GM12873 (cell line): ENCODE measurements at regions not wholly inside any gene's neighbourhood (a gene's known extent, or its start where the extent isn't known, plus 50 kb on each side); places are given as distances from the start of the nearest gene placed in this dataset.

Experiments
- CTCF ChIP-seq: IDR thresholded peaks from 2 replicates; pipeline ENCODE4 v1.5.1; 2012; ENCODE audit warnings: low read depth, mild to moderate bottlenecking, moderate library complexity, low read length, control low read depth; ENCODE audit not compliant: insufficient read depth; ENCODE audit errors: missing control alignments

- no peak for TF ChIP-seq CTCF
Measured at GRCh38 chr1:98371764-98372163, 289.8 kb upstream of the SNX7 start.

GRCh38 chr1:98369463-98369862 lies 292.1 kb upstream of the SNX7 start:
- TF ChIP-seq CTCF = no peak

- TF ChIP-seq CTCF = no peak
Measured at GRCh38 chr1:98368995-98369394, 292.5 kb upstream of the SNX7 start.

GRCh38 chr1:98367426-98367825 lies 294.1 kb upstream of the SNX7 start:
- TF ChIP-seq CTCF = no peak

GRCh38 chr1:98366343-98366742 lies 295.2 kb upstream of the SNX7 start:
- TF ChIP-seq CTCF = no peak

- no peak for TF ChIP-seq CTCF
Measured at GRCh38 chr1:98364544-98364943, 297.0 kb upstream of the SNX7 start.

- TF ChIP-seq CTCF = no peak
Measured at GRCh38 chr1:98360864-98361263, 300.7 kb upstream of the SNX7 start.

GRCh38 chr1:98355656-98356383 lies 305.7 kb upstream of the SNX7 start:
- no peak for TF ChIP-seq CTCF
